NT2/D1 (cell line): ENCODE measurements at regions not wholly inside any gene's neighbourhood (a gene's known extent, or its start where the extent isn't known, plus 50 kb on each side); places are given as distances from the start of the nearest gene placed in this dataset.

Source experiments
- YY1 ChIP-seq: IDR thresholded peaks from 2 replicates; pipeline ENCODE4 v1.6.1; 2011; ENCODE audit not compliant: insufficient read length, insufficient read depth
- ZNF274 ChIP-seq: IDR thresholded peaks from 2 replicates; pipeline ENCODE4 v1.6.1; 2011; ENCODE audit warnings: mild to moderate bottlenecking, low read depth, low read length

- no peak for TF ChIP-seq ZNF274
- TF ChIP-seq YY1 = no peak
Observed at GRCh38 chr12:116662612-116663144, 75.2 kb downstream of the SPRING1 start.
